HL-60 (cell line): ENCODE measurements at regions not wholly inside any gene's neighbourhood (a gene's known extent, or its start where the extent isn't known, plus 50 kb on each side); places are given as distances from the start of the nearest gene placed in this dataset.

Experiments
- GABPA ChIP-seq: IDR thresholded peaks from 2 replicates; pipeline ENCODE4 v1.6.1; 2012; ENCODE audit warnings: low read depth
- POLR2AphosphoS5 ChIP-seq: IDR thresholded peaks from 2 replicates; pipeline ENCODE4 v1.6.1; 2012; ENCODE audit warnings: low read depth
- TF ChIP-seq, protein P1 (sequence below): IDR thresholded peaks from one replicate; pipeline ENCODE4 v1.5.1; 2011; ENCODE audit warnings: low read length, control low read depth, inconsistent platforms; ENCODE audit not compliant: insufficient read depth
- TF ChIP-seq, protein P2 (sequence below): IDR thresholded peaks from 2 replicates; pipeline ENCODE4 v1.6.1; 2012; ENCODE audit warnings: low read depth; ENCODE audit not compliant: insufficient replicate concordance

- TF ChIP-seq, protein P1, sequence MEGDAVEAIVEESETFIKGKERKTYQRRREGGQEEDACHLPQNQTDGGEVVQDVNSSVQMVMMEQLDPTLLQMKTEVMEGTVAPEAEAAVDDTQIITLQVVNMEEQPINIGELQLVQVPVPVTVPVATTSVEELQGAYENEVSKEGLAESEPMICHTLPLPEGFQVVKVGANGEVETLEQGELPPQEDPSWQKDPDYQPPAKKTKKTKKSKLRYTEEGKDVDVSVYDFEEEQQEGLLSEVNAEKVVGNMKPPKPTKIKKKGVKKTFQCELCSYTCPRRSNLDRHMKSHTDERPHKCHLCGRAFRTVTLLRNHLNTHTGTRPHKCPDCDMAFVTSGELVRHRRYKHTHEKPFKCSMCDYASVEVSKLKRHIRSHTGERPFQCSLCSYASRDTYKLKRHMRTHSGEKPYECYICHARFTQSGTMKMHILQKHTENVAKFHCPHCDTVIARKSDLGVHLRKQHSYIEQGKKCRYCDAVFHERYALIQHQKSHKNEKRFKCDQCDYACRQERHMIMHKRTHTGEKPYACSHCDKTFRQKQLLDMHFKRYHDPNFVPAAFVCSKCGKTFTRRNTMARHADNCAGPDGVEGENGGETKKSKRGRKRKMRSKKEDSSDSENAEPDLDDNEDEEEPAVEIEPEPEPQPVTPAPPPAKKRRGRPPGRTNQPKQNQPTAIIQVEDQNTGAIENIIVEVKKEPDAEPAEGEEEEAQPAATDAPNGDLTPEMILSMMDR: no peak
- TF ChIP-seq POLR2AphosphoS5 (no peak), GABPA (no peak)
- TF ChIP-seq, protein P2, sequence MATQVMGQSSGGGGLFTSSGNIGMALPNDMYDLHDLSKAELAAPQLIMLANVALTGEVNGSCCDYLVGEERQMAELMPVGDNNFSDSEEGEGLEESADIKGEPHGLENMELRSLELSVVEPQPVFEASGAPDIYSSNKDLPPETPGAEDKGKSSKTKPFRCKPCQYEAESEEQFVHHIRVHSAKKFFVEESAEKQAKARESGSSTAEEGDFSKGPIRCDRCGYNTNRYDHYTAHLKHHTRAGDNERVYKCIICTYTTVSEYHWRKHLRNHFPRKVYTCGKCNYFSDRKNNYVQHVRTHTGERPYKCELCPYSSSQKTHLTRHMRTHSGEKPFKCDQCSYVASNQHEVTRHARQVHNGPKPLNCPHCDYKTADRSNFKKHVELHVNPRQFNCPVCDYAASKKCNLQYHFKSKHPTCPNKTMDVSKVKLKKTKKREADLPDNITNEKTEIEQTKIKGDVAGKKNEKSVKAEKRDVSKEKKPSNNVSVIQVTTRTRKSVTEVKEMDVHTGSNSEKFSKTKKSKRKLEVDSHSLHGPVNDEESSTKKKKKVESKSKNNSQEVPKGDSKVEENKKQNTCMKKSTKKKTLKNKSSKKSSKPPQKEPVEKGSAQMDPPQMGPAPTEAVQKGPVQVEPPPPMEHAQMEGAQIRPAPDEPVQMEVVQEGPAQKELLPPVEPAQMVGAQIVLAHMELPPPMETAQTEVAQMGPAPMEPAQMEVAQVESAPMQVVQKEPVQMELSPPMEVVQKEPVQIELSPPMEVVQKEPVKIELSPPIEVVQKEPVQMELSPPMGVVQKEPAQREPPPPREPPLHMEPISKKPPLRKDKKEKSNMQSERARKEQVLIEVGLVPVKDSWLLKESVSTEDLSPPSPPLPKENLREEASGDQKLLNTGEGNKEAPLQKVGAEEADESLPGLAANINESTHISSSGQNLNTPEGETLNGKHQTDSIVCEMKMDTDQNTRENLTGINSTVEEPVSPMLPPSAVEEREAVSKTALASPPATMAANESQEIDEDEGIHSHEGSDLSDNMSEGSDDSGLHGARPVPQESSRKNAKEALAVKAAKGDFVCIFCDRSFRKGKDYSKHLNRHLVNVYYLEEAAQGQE: no peak
Measured at GRCh38 chr11:110909336-110909735, 197.1 kb upstream of the ARHGAP20 start.
